WTC11 (cell line): ENCODE measurements at regions not wholly inside any gene's neighbourhood (a gene's known extent, or its start where the extent isn't known, plus 50 kb on each side); places are given as distances from the start of the nearest gene placed in this dataset.

ENCODE experiments used
- ATAC-seq: fragments of 200-7000 bp; cut with Tn5 transposase; 2 replicates; pipeline ENCODE4 v1.10.0; 2021; ENCODE audit warnings: mild to moderate bottlenecking, moderate library complexity
- CTCF ChIA-PET: fragments of 300-600 bp; sonication (Branson Sonifier 250); formaldehyde crosslinking; loops from one replicate; lab custom pipeline; 2021; ENCODE audit warnings: antibody characterized with exemption; lab: Charles Lee
- POLR2A ChIA-PET: fragments of 350-600 bp; sonication (Branson Sonifier 250); formaldehyde crosslinking; loops from one replicate; lab custom pipeline; 2021; ENCODE audit warnings: antibody characterized with exemption; lab: Charles Lee
- DNase-seq: peaks from one replicate; pipeline ENCODE4 v3.0.0; 2021; ENCODE audit warnings: low spot score
- H3K27ac Mint-ChIP-seq: 2 replicates; pipeline ENCODE4 v1.8.0; 2021; ENCODE audit warnings: mixed read lengths
- H3K27me3 Mint-ChIP-seq: 2 replicates; pipeline ENCODE4 v1.8.0; 2021; ENCODE audit warnings: low read depth, mild to moderate bottlenecking, moderate library complexity, mixed read lengths
- H3K36me3 Mint-ChIP-seq: 2 replicates; pipeline ENCODE4 v1.8.0; 2021; ENCODE audit warnings: mixed read lengths
- H3K4me1 Mint-ChIP-seq: 2 replicates; pipeline ENCODE4 v1.8.0; 2022; ENCODE audit warnings: mixed read lengths
- H3K4me3 Mint-ChIP-seq: 2 replicates; pipeline ENCODE4 v1.8.0; 2021; ENCODE audit warnings: mild to moderate bottlenecking, moderate library complexity, mixed read lengths
- H3K9me3 Mint-ChIP-seq: 2 replicates; pipeline ENCODE4 v1.8.0; 2021; ENCODE audit warnings: mixed read lengths
- ATF1 ChIP-seq: sonication (generic); formaldehyde crosslinking; IDR thresholded peaks from 2 replicates; pipeline ENCODE4 v1.8.1; 2023; ENCODE audit warnings: mild to moderate bottlenecking, moderate library complexity, missing genetic modification reagents
- CREB1 ChIP-seq: sonication (generic); formaldehyde crosslinking; IDR thresholded peaks from 2 replicates; pipeline ENCODE4 v1.8.0; 2023; ENCODE audit warnings: mild to moderate bottlenecking, missing genetic modification reagents
- ELF4 ChIP-seq: sonication (generic); formaldehyde crosslinking; IDR thresholded peaks from 2 replicates; pipeline ENCODE4 v1.8.1; 2022; ENCODE audit warnings: low read depth, mild to moderate bottlenecking, moderate library complexity, missing genetic modification reagents
- IRF1 ChIP-seq: sonication (generic); formaldehyde crosslinking; IDR thresholded peaks from 2 replicates; pipeline ENCODE4 v1.8.0; 2023; ENCODE audit warnings: missing genetic modification reagents
- MXD4 ChIP-seq: fragments of 250-450 bp; sonication (Bioruptor Pico); IDR thresholded peaks from 2 replicates; pipeline ENCODE4 v1.8.0; 2021; ENCODE audit warnings: mild to moderate bottlenecking, moderate library complexity, borderline replicate concordance
- PRDM15 ChIP-seq: sonication (generic); formaldehyde crosslinking; IDR thresholded peaks from 2 replicates; pipeline ENCODE4 v1.8.0; 2022; ENCODE audit warnings: missing genetic modification reagents
- TEAD1 ChIP-seq: sonication (generic); formaldehyde crosslinking; IDR thresholded peaks from 2 replicates; pipeline ENCODE4 v1.8.0; 2022; ENCODE audit warnings: mild to moderate bottlenecking, missing genetic modification reagents
- ZBTB21 ChIP-seq: sonication (generic); formaldehyde crosslinking; IDR thresholded peaks from 2 replicates; pipeline ENCODE4 v1.8.1; 2023; ENCODE audit warnings: mild to moderate bottlenecking, missing genetic modification reagents, borderline replicate concordance
- ZBTB43 ChIP-seq: sonication (generic); formaldehyde crosslinking; IDR thresholded peaks from 2 replicates; pipeline ENCODE4 v1.8.1; 2023; ENCODE audit warnings: mild to moderate bottlenecking, missing genetic modification reagents
- ZNF138 ChIP-seq: sonication (generic); formaldehyde crosslinking; conservative IDR thresholded peaks from 2 replicates; pipeline ENCODE4 v1.8.1; 2022; ENCODE audit warnings: mild to moderate bottlenecking, moderate library complexity, missing genetic modification reagents
- ZNF396 ChIP-seq: fragments of 250-450 bp; sonication (Bioruptor Pico); IDR thresholded peaks from 2 replicates; pipeline ENCODE4 v1.8.0; 2021; ENCODE audit warnings: mild to moderate bottlenecking, moderate library complexity, borderline replicate concordance
- ZNF416 ChIP-seq: fragments of 250-450 bp; sonication (Bioruptor Pico); IDR thresholded peaks from 2 replicates; pipeline ENCODE4 v1.9.0; 2021; ENCODE audit warnings: mild to moderate bottlenecking, inconsistent platforms
- ZNF532 ChIP-seq: fragments of 250-450 bp; sonication (Bioruptor Pico); IDR thresholded peaks from 2 replicates; pipeline ENCODE4 v1.9.0; 2021; ENCODE audit warnings: mild to moderate bottlenecking, borderline replicate concordance

GRCh38 chr5:31113666-31114350 lies 79.7 kb upstream of the CDH6 start:
- peaks cover under 1% of the 10 kb centered on the region; the same call in 1 of the 2 replicates for H3K27me3 Mint-ChIP-seq
- no peak for ATAC-seq
- CTCF ChIA-PET, result no interaction called here
- no peak for TF ChIP-seq ELF4
- TF ChIP-seq, all 79 proteins: peak for 0
- Mint-ChIP-seq H3K4me3 (no peak overlapping the region), H3K9me3 (peaks cover 11% of the 10 kb centered on the region; the same call in 1 of the 2 replicates), H3K4me1 (peaks cover 48% of the 10 kb centered on the region), H3K36me3 (0 out of 2 replicates have a peak, but pooled peaks cover 1% of the 10 kb centered on the region), H3K27ac (no peak overlapping the region)
- POLR2A ChIA-PET, result no interaction called here
- DNase-seq, result no peak

GRCh38 chr5:31113101-31113500 lies 80.4 kb upstream of the CDH6 start:
- POLR2A ChIA-PET, result no interaction called here
- H3K4me3 Mint-ChIP-seq, result no peak overlapping the region
- CTCF ChIA-PET, result no interaction called here
- H3K4me1 Mint-ChIP-seq, result peaks cover 55% of the 10 kb centered on the region
- DNase-seq (no peak), ATAC-seq (no peak)
- peaks cover 11% of the 10 kb centered on the region; the same call in 1 of the 2 replicates for H3K9me3 Mint-ChIP-seq
- 0 out of 2 replicates have a peak, but pooled peaks cover 4% of the 10 kb centered on the region for H3K36me3 Mint-ChIP-seq
- H3K27ac Mint-ChIP-seq, result no peak overlapping the region
- peaks cover 2% of the 10 kb centered on the region; the same call in 1 of the 2 replicates for H3K27me3 Mint-ChIP-seq
- no peak for TF ChIP-seq CREB1 (CRISPR knock-in tag)
- TF ChIP-seq MXD4 (CRISPR knock-in tag), result no peak
- TF ChIP-seq ZBTB43 (CRISPR knock-in tag), result no peak
- TF ChIP-seq TEAD1, result no peak
- TF ChIP-seq ZNF416, result no peak
- no peak for TF ChIP-seq ATF1 (CRISPR knock-in tag)
- no peak for TF ChIP-seq ZBTB21 (CRISPR knock-in tag)
- no peak for TF ChIP-seq ZNF396 (CRISPR knock-in tag)
- no peak for TF ChIP-seq PRDM15
- TF ChIP-seq IRF1 (CRISPR knock-in tag), result no peak
- no peak for TF ChIP-seq ZNF532 (CRISPR knock-in tag)
- TF ChIP-seq ZNF138 (CRISPR knock-in tag), result no peak
